ENCODE measurements at regions not wholly inside any gene's neighbourhood (a gene's known extent, or its start where the extent isn't known, plus 50 kb on each side); places are given as distances from the start of the nearest gene placed in this dataset.

DNA sequence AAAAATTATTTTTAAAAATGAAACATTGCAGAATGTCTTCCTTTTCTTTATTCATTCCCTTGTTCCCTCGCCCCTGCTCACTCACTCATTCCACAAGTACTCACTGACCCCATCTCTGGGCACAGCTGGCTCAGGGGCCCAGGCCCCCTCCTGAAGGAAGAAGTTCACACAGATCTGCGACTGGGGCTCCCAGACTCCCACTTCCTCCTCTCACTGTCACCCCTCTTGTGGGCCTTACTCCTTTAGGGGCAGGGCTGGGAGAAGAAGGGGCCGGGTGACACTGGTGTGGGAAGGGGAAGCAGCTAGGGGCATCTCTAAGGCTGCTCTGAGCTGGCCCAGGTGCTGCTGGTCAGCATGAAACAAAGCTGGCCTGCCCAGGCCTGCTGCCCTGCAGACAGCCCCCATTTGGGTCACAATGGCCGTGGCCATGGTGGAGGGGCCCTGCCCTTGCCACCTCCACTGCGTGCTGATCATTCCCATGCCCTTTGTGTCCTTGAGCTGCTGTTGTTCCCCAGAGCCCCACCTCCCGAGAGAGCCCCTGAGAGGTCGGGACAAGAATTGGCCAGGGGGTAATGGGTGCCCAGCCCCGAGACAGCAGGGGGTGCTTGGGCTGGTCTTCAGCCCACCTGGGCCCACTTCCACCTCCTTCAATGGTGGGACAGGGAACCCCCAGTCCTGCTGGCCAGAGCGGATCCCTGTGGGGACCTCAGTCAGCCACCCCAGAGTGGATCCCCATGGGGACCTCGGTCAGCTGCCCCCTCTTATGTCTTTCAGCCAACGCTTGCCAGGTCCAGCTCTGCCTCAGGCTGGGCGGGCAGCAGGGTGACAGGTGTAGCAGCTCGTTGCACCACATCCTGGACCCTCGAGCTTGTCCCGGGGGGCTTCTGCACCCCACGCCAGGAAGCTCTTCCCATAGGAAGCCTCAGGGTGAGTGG lies 212.4 kb upstream of the C14orf180 start:
- no peak overlapping the region for H3K9ac ChIP-seq (ENCODE audit: low read depth, low read length)
- H3K36me3 ChIP-seq (ENCODE audit: control insufficient read depth, insufficient read depth, low read length) = no peaks in the 10 kb centered on the region
- H3K4me1 ChIP-seq (ENCODE audit: control insufficient read depth, insufficient read depth, low read length) = no peaks in the 10 kb centered on the region
- no peaks in the 10 kb centered on the region for H3K9me3 ChIP-seq (ENCODE audit: control insufficient read depth, insufficient read depth, low read length)
- H3K27me3 ChIP-seq (ENCODE audit: control insufficient read depth, insufficient read depth, low read length) = no peaks in the 10 kb centered on the region
- no peak overlapping the region for H3K4me3 ChIP-seq (ENCODE audit: low read depth, low read length)

DNA sequence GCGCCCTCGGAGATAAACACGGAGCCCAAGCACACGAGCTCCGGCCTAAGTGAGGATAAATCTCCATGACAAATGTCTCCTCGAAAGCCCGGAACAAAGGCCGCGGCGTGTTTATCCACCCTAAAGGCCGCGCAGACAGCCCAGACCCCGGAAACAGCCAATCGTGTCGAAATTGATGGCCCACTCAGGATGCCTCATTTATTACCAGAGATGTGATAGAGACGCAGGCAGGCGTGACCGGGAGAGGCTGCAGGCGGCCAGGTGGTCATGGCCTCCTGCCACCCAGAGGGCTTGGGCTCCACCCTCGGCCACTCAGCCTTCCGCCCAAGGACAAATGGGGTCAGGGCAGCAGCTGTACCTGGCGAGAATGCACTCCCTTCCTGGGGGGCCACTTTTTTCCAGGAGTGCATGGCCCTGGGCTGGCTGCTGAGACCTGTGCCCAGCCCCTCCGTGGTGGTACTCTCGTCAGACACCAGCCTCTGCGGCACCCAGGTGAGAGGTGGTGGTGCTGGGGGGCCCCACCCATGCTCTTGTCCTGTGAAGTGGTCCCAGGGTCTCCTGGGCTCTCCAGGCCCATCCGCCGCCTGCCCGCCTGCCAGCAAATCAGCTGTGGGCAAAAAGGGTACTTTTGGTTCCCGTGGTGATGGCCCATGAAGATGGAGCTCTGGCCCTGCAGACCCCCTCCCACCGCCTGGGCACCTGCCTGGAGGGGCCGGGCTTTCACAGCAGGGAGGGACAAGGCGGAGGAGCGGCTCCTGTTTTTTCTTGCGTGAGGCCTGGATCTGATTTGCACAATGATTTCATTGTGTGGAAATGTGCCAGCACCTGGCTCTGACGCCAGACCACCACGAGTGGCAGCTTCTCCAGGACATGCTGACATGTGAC lies 211.5 kb upstream of the C14orf180 start:
- Histone ChIP-seq H3K27me3 (ENCODE audit: control insufficient read depth, insufficient read depth, low read length) (no peaks in the 10 kb centered on the region), H3K9ac (ENCODE audit: low read depth, low read length) (no peak overlapping the region), H3K36me3 (ENCODE audit: control insufficient read depth, insufficient read depth, low read length) (no peaks in the 10 kb centered on the region), H3K4me3 (ENCODE audit: low read depth, low read length) (no peak overlapping the region), H3K9me3 (ENCODE audit: control insufficient read depth, insufficient read depth, low read length) (no peaks in the 10 kb centered on the region), H3K4me1 (ENCODE audit: control insufficient read depth, insufficient read depth, low read length) (no peaks in the 10 kb centered on the region)

DNA sequence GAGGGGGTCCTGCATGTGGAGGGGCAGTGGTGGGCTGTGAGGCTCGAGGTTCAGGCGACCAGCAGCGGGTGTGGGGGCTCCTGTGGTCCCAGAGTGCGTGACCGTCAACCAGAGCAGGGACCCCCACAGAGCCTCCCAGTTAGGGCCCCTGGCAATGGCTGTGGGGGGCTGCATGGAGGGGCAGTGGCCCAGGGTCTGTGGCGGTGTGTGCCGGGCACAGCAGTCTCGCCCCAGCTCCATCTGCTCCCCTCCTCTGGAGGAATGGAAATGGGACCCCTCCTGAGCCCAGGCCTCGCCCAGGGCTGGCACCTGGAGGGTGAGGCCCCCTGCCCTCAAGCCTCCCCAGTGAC lies 210.8 kb upstream of the C14orf180 start:
- Histone ChIP-seq H3K27me3 (ENCODE audit: control insufficient read depth, insufficient read depth, low read length) (no peaks in the 10 kb centered on the region), H3K4me3 (ENCODE audit: low read depth, low read length) (no peak overlapping the region)

DNA sequence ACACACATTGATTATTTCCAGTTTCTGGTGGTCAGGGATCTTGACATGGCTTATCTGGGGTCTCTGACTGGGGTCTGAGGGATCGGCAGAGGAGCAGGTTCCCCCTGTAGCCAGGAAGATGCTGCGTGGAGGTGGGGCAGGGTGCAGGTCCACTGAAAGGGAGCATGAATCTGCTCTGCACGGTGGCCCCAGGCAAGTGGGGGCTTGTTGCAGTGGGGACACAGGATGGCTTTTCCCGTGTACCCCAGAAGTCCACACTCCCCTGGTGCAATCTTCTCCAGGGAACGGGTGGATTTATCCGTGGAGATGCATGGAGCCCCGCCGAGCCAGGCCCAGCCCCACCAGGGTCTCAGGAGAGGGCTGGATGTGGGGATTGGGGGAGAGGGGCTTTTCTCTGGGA lies 210.4 kb upstream of the C14orf180 start:
- no peak overlapping the region for H3K9ac ChIP-seq (ENCODE audit: low read depth, low read length)
- H3K9me3 ChIP-seq (ENCODE audit: control insufficient read depth, insufficient read depth, low read length) = no peaks in the 10 kb centered on the region
- H3K36me3 ChIP-seq (ENCODE audit: control insufficient read depth, insufficient read depth, low read length) = no peaks in the 10 kb centered on the region
- H3K4me1 ChIP-seq (ENCODE audit: control insufficient read depth, insufficient read depth, low read length) = no peaks in the 10 kb centered on the region
- H3K27me3 ChIP-seq (ENCODE audit: control insufficient read depth, insufficient read depth, low read length) = no peaks in the 10 kb centered on the region
- H3K4me3 ChIP-seq (ENCODE audit: low read depth, low read length) = no peak overlapping the region

More for the DNA sequence above, 210.8 kb upstream of the C14orf180 start:
- Histone ChIP-seq H3K36me3 (ENCODE audit: control insufficient read depth, insufficient read depth, low read length) (no peaks in the 10 kb centered on the region), H3K4me1 (ENCODE audit: control insufficient read depth, insufficient read depth, low read length) (no peaks in the 10 kb centered on the region), H3K9me3 (ENCODE audit: control insufficient read depth, insufficient read depth, low read length) (no peaks in the 10 kb centered on the region), H3K9ac (ENCODE audit: low read depth, low read length) (no peak overlapping the region)

DNA sequence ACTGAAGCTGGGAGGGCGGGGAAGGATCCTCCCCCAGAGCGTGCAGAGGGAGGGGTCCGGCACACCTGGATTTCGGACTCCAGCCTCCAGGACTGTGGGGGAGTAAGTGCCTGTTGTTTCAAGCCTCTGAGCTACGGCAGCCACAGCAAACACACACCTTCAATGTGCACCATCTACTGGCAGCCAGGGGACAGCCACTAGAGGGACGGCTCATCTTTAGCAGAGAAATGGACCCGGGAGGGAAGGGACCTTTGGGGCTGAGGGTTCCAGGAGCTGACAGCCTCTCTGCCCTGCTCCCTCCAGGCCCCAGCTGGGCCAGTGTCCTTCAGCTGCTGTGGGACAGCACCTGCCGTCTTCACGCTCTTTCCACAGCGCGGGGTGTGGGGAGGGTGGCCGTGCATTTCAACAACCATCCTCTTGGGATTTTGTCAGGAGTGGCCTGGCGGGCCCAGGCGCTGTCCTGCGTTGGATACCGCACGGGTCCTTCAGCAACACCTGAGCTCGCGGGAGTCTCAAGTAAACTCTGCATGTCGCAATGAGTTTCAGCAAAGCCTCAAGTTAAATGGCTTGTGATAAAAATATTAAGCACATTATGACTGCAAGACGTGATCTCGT lies 209.2 kb upstream of the C14orf180 start:
- no peaks in the 10 kb centered on the region for H3K9me3 ChIP-seq (ENCODE audit: control insufficient read depth, insufficient read depth, low read length)
- no peaks in the 10 kb centered on the region for H3K4me1 ChIP-seq (ENCODE audit: control insufficient read depth, insufficient read depth, low read length)
- H3K27me3 ChIP-seq (ENCODE audit: control insufficient read depth, insufficient read depth, low read length) = no peaks in the 10 kb centered on the region
- no peak overlapping the region for H3K9ac ChIP-seq (ENCODE audit: low read depth, low read length)
- no peaks in the 10 kb centered on the region for H3K36me3 ChIP-seq (ENCODE audit: control insufficient read depth, insufficient read depth, low read length)
- H3K4me3 ChIP-seq (ENCODE audit: low read depth, low read length) = no peak overlapping the region

DNA sequence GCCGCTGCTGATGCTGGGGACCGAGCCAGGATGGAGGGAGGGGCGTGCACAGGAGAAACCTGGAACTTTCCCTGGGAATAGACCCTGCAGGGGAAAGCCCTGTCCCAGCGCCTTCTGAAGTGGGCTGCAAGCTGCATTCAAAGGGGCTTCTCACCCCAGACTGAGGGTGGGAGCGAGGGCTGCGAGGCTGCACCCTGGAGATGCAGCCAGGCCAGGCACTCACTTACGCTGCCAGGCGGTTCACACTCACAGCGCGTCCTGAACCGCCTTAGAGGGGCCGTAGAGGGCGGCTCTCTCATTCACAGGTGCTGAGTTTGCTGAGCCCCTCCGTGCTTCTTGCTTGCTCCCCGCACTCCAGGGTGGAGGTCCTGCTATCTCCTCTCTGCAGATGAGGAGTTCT lies 208.5 kb upstream of the C14orf180 start:
- H3K9me3 ChIP-seq (ENCODE audit: control insufficient read depth, insufficient read depth, low read length) = no peaks in the 10 kb centered on the region
- no peak overlapping the region for H3K9ac ChIP-seq (ENCODE audit: low read depth, low read length)
- H3K36me3 ChIP-seq (ENCODE audit: control insufficient read depth, insufficient read depth, low read length) = no peaks in the 10 kb centered on the region
- H3K27me3 ChIP-seq (ENCODE audit: control insufficient read depth, insufficient read depth, low read length) = no peaks in the 10 kb centered on the region
- no peaks in the 10 kb centered on the region for H3K4me1 ChIP-seq (ENCODE audit: control insufficient read depth, insufficient read depth, low read length)
- H3K4me3 ChIP-seq (ENCODE audit: low read depth, low read length) = no peak overlapping the region

DNA sequence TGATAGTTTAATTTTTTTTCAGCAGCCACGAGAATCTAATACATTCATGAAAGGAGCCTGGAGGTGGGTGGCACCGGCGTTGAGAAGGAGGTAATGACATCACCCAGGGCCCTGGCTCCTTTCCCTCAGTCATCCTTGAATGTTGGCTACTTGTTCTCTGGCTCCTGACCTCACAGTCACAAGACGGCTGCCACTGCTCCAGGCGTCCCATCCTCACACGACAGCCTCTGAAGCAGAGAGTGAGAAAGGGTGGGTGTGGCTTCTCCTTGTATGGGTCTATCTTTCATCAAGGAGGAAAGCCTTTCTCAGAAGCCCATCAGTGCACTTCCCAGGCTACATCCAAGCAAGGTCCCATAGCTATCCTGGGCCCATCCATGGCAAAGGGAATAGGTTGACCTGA lies 207.6 kb upstream of the C14orf180 start:
- H3K36me3 ChIP-seq (ENCODE audit: control insufficient read depth, insufficient read depth, low read length) = no peaks in the 10 kb centered on the region
- no peak overlapping the region for H3K4me3 ChIP-seq (ENCODE audit: low read depth, low read length)
- no peaks in the 10 kb centered on the region for H3K4me1 ChIP-seq (ENCODE audit: control insufficient read depth, insufficient read depth, low read length)
- no peaks in the 10 kb centered on the region for H3K27me3 ChIP-seq (ENCODE audit: control insufficient read depth, insufficient read depth, low read length)
- no peaks in the 10 kb centered on the region for H3K9me3 ChIP-seq (ENCODE audit: control insufficient read depth, insufficient read depth, low read length)
- H3K9ac ChIP-seq (ENCODE audit: low read depth, low read length) = no peak overlapping the region

DNA sequence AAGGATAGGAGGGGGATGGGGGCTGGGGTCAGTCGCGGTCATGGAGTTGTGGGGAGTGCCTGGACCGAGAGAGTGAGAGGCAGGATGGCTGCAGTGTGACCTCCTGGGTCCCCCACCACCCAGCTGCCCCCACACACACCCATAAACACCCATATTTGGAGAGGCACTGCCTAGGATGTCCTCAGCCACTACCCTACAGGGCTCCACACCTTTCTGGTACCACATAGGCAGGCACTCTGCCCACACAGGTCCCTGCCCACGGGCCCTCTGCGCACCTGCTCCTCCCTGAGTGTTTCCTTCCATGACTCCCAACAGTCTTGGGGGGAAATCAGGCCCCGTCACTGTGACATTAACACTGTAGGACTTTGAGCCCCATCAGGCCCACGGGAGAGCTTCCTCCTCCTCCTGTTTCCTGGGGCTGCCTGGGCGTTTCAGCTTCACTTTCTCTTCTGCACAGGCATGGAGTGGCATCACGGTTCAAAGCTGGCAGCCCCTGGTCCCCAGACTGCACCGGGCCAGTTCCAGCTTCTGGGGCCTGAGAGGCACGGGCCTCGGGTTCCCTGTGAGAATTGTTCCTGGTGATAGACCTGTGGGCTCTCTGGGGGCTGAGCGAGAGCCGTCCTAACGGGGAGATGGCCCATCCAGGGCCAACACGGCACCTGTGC lies 207.0 kb upstream of the C14orf180 start:
- no peaks in the 10 kb centered on the region for H3K27me3 ChIP-seq (ENCODE audit: control insufficient read depth, insufficient read depth, low read length)
- no peaks in the 10 kb centered on the region for H3K9me3 ChIP-seq (ENCODE audit: control insufficient read depth, insufficient read depth, low read length)
- no peak overlapping the region for H3K9ac ChIP-seq (ENCODE audit: low read depth, low read length)
- no peaks in the 10 kb centered on the region for H3K4me1 ChIP-seq (ENCODE audit: control insufficient read depth, insufficient read depth, low read length)
- no peak overlapping the region for H3K4me3 ChIP-seq (ENCODE audit: low read depth, low read length)
- H3K36me3 ChIP-seq (ENCODE audit: control insufficient read depth, insufficient read depth, low read length) = no peaks in the 10 kb centered on the region

DNA sequence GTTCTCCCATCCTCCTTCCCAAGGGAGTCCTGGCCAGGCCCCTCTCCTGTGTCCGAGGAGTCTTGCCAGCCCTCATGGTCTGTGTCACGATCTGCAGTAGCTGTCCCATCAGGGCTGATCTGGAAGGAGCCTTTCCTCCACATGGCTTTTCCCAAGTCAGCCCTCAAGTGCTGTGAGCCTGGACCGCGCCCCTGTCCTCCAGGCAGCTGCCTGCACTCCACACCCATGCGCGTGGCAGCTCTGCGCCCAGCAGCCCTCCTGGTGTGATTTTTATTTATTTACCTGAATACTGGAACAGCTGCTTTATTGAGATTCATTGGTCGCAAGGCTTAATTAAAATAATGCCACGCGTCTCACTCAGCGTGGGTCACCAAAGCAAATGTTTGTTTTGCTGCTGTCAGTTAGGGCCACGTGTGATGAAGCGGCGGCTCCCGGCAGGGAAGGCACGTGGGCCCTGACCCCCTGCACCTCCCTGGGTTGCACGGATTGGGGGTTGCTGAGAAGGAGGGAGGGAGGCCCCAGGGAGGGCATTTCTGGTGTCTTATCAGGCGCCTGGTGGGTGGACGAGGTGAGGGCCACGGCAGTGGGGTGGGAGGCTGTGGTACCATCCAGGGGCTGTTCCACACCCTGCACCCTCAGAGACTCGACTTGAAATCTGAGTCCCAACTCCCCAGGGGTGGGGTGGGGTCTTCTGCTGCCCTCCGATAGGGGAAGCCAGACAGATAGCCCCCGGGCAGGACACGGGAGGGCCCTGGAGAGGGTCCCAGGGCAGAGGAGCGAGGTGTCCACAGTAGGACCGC lies 206.3 kb upstream of the C14orf180 start:
- no peaks in the 10 kb centered on the region for H3K9me3 ChIP-seq (ENCODE audit: control insufficient read depth, insufficient read depth, low read length)
- H3K9ac ChIP-seq (ENCODE audit: low read depth, low read length) = no peak overlapping the region
- no peaks in the 10 kb centered on the region for H3K4me1 ChIP-seq (ENCODE audit: control insufficient read depth, insufficient read depth, low read length)
- H3K4me3 ChIP-seq (ENCODE audit: low read depth, low read length) = no peak overlapping the region
- no peaks in the 10 kb centered on the region for H3K27me3 ChIP-seq (ENCODE audit: control insufficient read depth, insufficient read depth, low read length)
- no peaks in the 10 kb centered on the region for H3K36me3 ChIP-seq (ENCODE audit: control insufficient read depth, insufficient read depth, low read length)

DNA sequence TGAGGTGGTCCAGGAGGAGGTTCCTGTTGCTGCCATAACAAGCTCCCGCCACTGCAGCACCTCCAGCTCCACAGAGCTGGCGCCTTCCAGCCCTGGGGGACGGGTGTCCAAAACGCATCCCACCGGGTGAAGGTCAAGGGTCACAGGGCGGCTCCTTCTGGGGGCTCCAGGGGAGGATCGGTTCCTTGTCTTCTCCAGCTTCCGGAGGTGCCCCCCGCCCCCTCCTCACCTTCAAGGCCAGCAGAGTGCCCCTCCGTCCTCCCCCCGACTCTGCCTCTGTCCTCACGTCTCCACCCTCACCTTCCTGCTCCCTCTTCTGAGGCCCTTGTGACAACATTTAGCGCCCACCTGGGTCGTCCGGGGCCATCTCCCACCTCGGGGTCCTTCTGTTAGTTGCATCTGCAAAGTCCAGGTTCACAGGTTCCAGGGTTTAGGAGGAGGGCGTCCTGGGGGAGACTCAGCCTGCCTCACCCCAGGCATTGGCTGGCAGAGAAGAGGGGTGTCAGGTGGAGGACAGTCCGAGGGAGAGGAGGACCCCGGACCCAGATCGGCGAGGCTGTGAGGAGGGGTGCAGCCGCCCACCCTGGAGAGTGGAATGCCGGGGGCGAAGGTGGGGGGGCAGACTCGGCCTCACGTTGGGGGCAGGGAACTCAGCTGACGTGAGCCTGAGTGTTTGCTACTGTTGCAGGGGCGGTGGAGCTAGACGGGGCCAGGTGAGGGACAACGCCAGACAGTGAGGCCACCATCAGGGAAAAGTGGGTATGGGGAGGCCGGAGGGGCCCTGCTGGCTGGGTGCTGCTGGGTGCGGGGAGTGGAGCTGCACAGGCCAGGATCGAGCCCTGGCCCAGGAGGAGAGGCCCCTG lies 205.5 kb upstream of the C14orf180 start:
- Histone ChIP-seq H3K36me3 (ENCODE audit: control insufficient read depth, insufficient read depth, low read length) (no peaks in the 10 kb centered on the region), H3K9me3 (ENCODE audit: control insufficient read depth, insufficient read depth, low read length) (no peaks in the 10 kb centered on the region), H3K4me3 (ENCODE audit: low read depth, low read length) (no peak overlapping the region), H3K27me3 (ENCODE audit: control insufficient read depth, insufficient read depth, low read length) (no peaks in the 10 kb centered on the region), H3K9ac (ENCODE audit: low read depth, low read length) (no peak overlapping the region), H3K4me1 (ENCODE audit: control insufficient read depth, insufficient read depth, low read length) (no peaks in the 10 kb centered on the region)

All from iPS-15b (cell line).